Inflammatory macrophage (primary cell): ENCODE measurements at regions not wholly inside any gene's neighbourhood (a gene's known extent, or its start where the extent isn't known, plus 50 kb on each side); places are given as distances from the start of the nearest gene placed in this dataset.
A peak's percentile ranks its signal among the peaks of the same experiment; 100 is the strongest.
"Not testable (repeated sequence)": the region's sequence is repeated elsewhere in the genome, so short reads cannot be mapped to it uniquely, and the experiment has no call there.

Source experiments
- DNase-seq, 2 donors: peaks; one replicate each; pipeline ENCODE4 v3.0.0-alpha.2; 2020 to 2022

- peak in 1 of 2 donors; percentile 35 for DNase-seq
These were observed 157.1 kb upstream of the PZP start for GRCh38 chr12:9365296-9365695.

GRCh38 chr12:9364224-9365176, 156.3 kb upstream of the PZP start:
- DNase-seq, result peak; percentile 25 to 50

- DNase-seq, result no peak
These were observed 154.9 kb upstream of the PZP start for GRCh38 chr12:9363145-9363544.

GRCh38 chr12:9361879-9362326, 153.7 kb upstream of the PZP start:
- peak in 1 of 2 donors; percentile 17 for DNase-seq

- not testable (repeated sequence) for DNase-seq
These were observed 146.0 kb upstream of the PZP start for GRCh38 chr12:9354009-9354754.

- DNase-seq, result no peak
These were observed 142.9 kb upstream of the PZP start for GRCh38 chr12:9351136-9351535.

- DNase-seq, result no peak
These were observed 142.0 kb upstream of the PZP start for GRCh38 chr12:9349888-9350885.

- DNase-seq, result no peak
These were observed 140.8 kb upstream of the PZP start for GRCh38 chr12:9348906-9349518.

GRCh38 chr12:9347328-9348127, 139.3 kb upstream of the PZP start:
- peak; percentile 5 to 11 for DNase-seq

- DNase-seq, result no peak
These were observed 138.7 kb upstream of the PZP start for GRCh38 chr12:9346866-9347327.

- no peak for DNase-seq
These were observed 137.0 kb upstream of the PZP start for GRCh38 chr12:9345171-9345570.

- peak; percentile 56 to 57 for DNase-seq
These were observed 136.3 kb upstream of the PZP start for GRCh38 chr12:9344541-9344940.

- DNase-seq, result no peak
These were observed 135.5 kb upstream of the PZP start for GRCh38 chr12:9343731-9344130.

GRCh38 chr12:9342614-9343353, 134.6 kb upstream of the PZP start:
- DNase-seq, result no peak

GRCh38 chr12:9341260-9341585, 133.0 kb upstream of the PZP start:
- DNase-seq, result no peak

- DNase-seq, result no peak
These were observed 132.4 kb upstream of the PZP start for GRCh38 chr12:9340422-9341259.

- no peak for DNase-seq
These were observed 129.5 kb upstream of the PZP start for GRCh38 chr12:9337656-9338055.

- not testable (repeated sequence) for DNase-seq
These were observed 128.3 kb upstream of the PZP start for GRCh38 chr12:9336375-9337011.

GRCh38 chr12:9335867-9336266, 127.7 kb upstream of the PZP start:
- DNase-seq, result no peak
